Tibial nerve (tissue), 4 donors: ENCODE measurements at regions not wholly inside any gene's neighbourhood (a gene's known extent, or its start where the extent isn't known, plus 50 kb on each side); places are given as distances from the start of the nearest gene placed in this dataset.
A peak's percentile ranks its signal among the peaks of the same experiment; 100 is the strongest.
"Not testable (repeated sequence)": the region's sequence is repeated elsewhere in the genome, so short reads cannot be mapped to it uniquely, and the experiment has no call there.

Experiments used
- DNase-seq, 2 donors: peaks; one replicate each; pipeline ENCODE4 v3.0.0-alpha.2; 2019; ENCODE audit warnings: low spot score in 2 of 2
- H3K27ac ChIP-seq, 4 donors: fragments of 200-600 bp; sonication (generic) in 3 of 4; one replicate each; pipeline ENCODE4 v1.5.1; 2017 to 2019; ENCODE audit warnings: mild to moderate bottlenecking in 1 of 4
- H3K27me3 ChIP-seq, 2 donors: fragments of 200-600 bp; sonication (generic) in 1 of 2; one replicate each; pipeline versions ENCODE4 v1.5.1 to v1.6.0; 2017 to 2019
- H3K36me3 ChIP-seq, 3 donors: fragments of 200-600 bp; sonication (generic); one replicate each; pipeline ENCODE4 v1.5.1; 2018 to 2019
- H3K4me1 ChIP-seq, 4 donors: fragments of 200-600 bp; sonication (generic) in 3 of 4; one replicate each; pipeline ENCODE4 v1.5.1; 2017 to 2019
- H3K4me3 ChIP-seq, 4 donors: fragments of 200-600 bp; sonication (generic) in 3 of 4; one replicate each; pipeline ENCODE4 v1.5.1; 2017 to 2019; ENCODE audit warnings: mild to moderate bottlenecking in 1 of 4, moderate library complexity in 1 of 4
- H3K9me3 ChIP-seq, 4 donors: fragments of 200-600 bp; sonication (generic) in 3 of 4; one replicate each; pipeline ENCODE4 v1.5.1; 2017 to 2019
- EP300 ChIP-seq, 2 donors: sonication (generic); formaldehyde crosslinking; IDR thresholded peaks; one replicate each; pipeline ENCODE4 v1.6.1; 2017; ENCODE audit warnings: antibody characterized with exemption in 2 of 2, mild to moderate bottlenecking in 1 of 2
- POLR2A ChIP-seq, 2 donors: fragments of 450-650 bp; IDR thresholded peaks; one replicate each; pipeline ENCODE4 v1.6.1; 2017; ENCODE audit warnings: antibody characterized with exemption in 2 of 2, mild to moderate bottlenecking in 2 of 2, moderate library complexity in 2 of 2
- WGBS, 2 donors: methylation state at CpG; one replicate each; pipeline ENCODE4 v1.1.5; 2018; 5-methylcytosine and 5-hydroxymethylcytosine counted together
- TF ChIP-seq, protein P1 (sequence below), 5 experiments: fragments of 200-600 bp in 3 of 5; fragments of 450-650 bp in 2 of 5; sonication (generic) in 3 of 5; IDR thresholded peaks; one replicate each; pipeline ENCODE4 v1.5.1; 2016 to 2019; ENCODE audit warnings: antibody characterized with exemption in 5 of 5, mild to moderate bottlenecking in 3 of 5, moderate library complexity in 2 of 5

DNA sequence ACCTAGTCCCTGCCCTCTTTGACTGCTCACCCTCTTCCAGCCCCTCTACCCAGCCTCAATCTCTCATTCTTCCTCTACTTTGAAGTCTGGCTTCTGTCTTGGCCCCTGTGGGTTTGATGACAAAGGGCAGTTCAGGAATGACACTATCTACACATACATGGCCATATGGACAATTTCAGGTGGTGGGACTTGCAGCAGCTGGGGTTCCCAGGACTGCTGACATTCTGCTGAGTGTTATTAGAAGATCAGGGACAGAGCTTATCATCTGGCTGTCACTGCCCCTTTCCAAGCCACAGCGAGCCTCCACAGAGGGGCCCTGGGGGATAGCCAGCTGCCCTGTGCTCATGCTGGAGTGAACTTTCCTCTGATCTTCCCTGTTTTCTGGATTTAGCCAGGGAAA lies 97.4 kb upstream of the IPO9 start:
- H3K4me1 ChIP-seq, result peaks cover 0 to 36% (median 1%) of the 10 kb centered on the region in 4 donors
- no peaks in the 10 kb centered on the region for H3K9me3 ChIP-seq
- H3K27ac ChIP-seq, result peak overlapping the region in 1 of 4 donors; percentile 47
- no peak overlapping the region for H3K4me3 ChIP-seq
- TF ChIP-seq, protein P1, sequence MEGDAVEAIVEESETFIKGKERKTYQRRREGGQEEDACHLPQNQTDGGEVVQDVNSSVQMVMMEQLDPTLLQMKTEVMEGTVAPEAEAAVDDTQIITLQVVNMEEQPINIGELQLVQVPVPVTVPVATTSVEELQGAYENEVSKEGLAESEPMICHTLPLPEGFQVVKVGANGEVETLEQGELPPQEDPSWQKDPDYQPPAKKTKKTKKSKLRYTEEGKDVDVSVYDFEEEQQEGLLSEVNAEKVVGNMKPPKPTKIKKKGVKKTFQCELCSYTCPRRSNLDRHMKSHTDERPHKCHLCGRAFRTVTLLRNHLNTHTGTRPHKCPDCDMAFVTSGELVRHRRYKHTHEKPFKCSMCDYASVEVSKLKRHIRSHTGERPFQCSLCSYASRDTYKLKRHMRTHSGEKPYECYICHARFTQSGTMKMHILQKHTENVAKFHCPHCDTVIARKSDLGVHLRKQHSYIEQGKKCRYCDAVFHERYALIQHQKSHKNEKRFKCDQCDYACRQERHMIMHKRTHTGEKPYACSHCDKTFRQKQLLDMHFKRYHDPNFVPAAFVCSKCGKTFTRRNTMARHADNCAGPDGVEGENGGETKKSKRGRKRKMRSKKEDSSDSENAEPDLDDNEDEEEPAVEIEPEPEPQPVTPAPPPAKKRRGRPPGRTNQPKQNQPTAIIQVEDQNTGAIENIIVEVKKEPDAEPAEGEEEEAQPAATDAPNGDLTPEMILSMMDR (IDR thresholded peaks at IDR 0.05), result no peak
- TF ChIP-seq EP300 (IDR thresholded peaks at IDR 0.05) (no peak), POLR2A (IDR thresholded peaks at IDR 0.05) (no peak)
- 60 to 77% methylated on average over 1 of the region's 1 CpG for WGBS, 2 donors
- no peak for DNase-seq
- no peaks in the 10 kb centered on the region for H3K36me3 ChIP-seq
- H3K27me3 ChIP-seq, result no peaks in the 10 kb centered on the region

DNA sequence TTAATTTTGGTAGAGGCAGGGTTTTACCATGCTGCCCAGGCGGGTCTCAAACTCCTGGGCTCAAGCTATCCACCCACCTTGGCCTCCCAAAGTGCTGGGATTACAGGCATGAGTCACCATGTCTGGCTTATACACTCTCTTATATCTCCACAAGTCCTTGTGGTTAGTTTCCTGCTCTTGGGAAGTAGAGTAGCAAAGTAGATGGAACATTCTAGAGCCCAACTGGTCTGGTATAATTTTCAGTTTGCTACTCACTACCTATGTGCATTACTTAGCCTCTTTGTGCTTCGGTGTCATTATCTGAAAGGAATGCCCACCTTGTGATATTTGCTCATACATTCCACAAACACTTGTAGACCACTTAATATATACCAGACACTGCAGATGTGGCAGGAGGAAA lies 96.6 kb upstream of the IPO9 start:
- WGBS, 2 donors, result 95 to 100% methylated on average over 2 of the region's 2 CpGs
- Histone ChIP-seq H3K27ac (no peak overlapping the region), H3K4me1 (peaks cover 0 to 37% (median 6%) of the 10 kb centered on the region in 4 donors), H3K36me3 (no peaks in the 10 kb centered on the region), H3K4me3 (no peak overlapping the region), H3K27me3 (no peaks in the 10 kb centered on the region), H3K9me3 (no peaks in the 10 kb centered on the region)
- no peak for DNase-seq
- TF ChIP-seq, protein P1 (IDR thresholded peaks at IDR 0.05), result no peak
- TF ChIP-seq EP300 (IDR thresholded peaks at IDR 0.05) (no peak), POLR2A (IDR thresholded peaks at IDR 0.05) (no peak)

DNA sequence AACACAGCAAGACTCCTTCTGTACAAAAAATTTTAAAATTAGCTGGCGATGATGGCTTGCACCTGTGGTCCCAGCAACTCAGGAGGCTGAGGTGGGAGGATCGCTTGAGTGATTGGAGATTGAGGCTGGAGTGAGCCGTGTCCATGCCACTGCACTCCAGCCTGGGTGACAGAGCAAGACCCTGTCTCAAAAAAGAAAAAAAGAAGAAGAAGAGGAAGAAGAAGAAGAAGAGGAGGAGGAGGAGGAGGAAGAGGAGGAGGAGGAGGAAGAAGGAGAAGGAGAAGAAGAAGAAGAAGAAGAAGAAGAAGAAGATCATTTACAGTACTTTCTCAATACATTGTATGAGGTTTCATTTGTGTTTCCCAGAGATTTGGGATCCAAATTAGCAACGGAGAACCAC lies 94.7 kb upstream of the IPO9 start:
- H3K4me3 ChIP-seq, DNase-seq, H3K36me3 ChIP-seq, H3K27ac ChIP-seq, H3K27me3 ChIP-seq, H3K9me3 ChIP-seq: not testable (repeated sequence)
- peaks cover 0 to 52% (median 14%) of the 10 kb centered on the region in 4 donors for H3K4me1 ChIP-seq
- WGBS, 2 donors, result 76 to 91% methylated on average over 4 of the region's 4 CpGs

DNA sequence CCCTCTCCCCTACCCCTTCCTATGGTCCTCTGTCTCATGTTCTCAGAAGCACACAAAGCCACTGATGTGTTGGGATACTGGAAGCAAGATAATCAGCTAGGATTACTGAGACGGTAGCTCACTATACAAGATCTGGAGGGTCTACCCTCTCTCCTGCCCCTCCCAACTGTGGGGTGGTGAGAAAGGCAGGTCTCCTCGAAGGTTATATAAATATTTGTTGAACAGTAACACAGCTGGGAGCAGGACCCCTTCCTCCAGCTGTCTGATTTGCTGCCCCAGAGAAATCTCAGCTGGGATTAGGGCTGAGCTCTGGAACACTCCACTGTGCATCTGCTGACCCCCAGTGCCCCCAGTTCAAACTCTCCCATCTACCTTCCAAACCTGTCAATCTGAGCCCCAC lies 94.2 kb upstream of the IPO9 start:
- TF ChIP-seq, protein P1 (IDR thresholded peaks at IDR 0.05), result no peak
- TF ChIP-seq POLR2A (IDR thresholded peaks at IDR 0.05), result no peak
- TF ChIP-seq EP300 (IDR thresholded peaks at IDR 0.05), result no peak
- Histone ChIP-seq H3K4me1 (peaks cover 0 to 58% (median 17%) of the 10 kb centered on the region in 4 donors), H3K27ac (no peak overlapping the region), H3K27me3 (no peaks in the 10 kb centered on the region), H3K9me3 (no peaks in the 10 kb centered on the region), H3K4me3 (no peak overlapping the region), H3K36me3 (no peaks in the 10 kb centered on the region)
- DNase-seq, result no peak
- 39 to 58% methylated on average over 2 of the region's 2 CpGs for WGBS, 2 donors

DNA sequence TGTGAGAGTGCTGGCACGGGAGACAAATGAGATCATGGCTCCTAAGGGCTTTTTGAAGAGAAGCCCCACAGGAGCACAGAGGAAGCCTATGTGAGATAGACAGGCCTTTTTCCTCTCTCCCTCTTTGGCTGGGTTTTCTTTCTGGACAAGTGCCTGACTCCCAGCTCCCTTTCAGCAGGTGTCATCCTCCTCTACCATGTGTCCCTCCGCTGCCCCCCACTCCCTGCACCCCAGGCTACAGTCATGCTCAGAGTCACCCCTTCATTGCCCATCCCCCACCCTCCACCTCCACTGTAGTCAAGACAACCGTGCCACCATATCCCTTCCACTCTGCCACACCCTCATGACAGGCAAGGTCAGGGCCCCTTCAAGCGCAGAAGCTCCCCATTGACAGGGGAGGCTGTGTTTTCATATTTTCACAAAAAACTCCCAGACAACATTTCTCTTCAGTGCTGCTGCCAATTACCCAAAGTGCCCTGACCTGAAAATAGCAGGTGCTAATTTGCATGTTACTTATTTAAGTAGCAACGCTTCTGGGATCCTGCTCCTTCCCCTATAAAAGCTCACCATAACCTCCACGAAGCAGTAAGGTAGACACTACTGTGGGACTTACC lies 92.1 kb upstream of the IPO9 start:
- Histone ChIP-seq H3K4me1 (peaks cover 0 to 67% (median 24%) of the 10 kb centered on the region in 4 donors), H3K27ac (peak overlapping the region in 3 of 4 donors; percentile 52 to 62 (median 58)), H3K27me3 (no peaks in the 10 kb centered on the region), H3K9me3 (no peaks in the 10 kb centered on the region), H3K36me3 (no peaks in the 10 kb centered on the region), H3K4me3 (no peak overlapping the region)
- TF ChIP-seq POLR2A (IDR thresholded peaks at IDR 0.05), result no peak
- TF ChIP-seq EP300 (IDR thresholded peaks at IDR 0.05), result no peak
- TF ChIP-seq, protein P1 (IDR thresholded peaks at IDR 0.05), result no peak
- DNase-seq, result no peak
- WGBS, 2 donors, result 68 to 71% methylated on average over 6 of the region's 6 CpGs
